ENCODE measurements at regions not wholly inside any gene's neighbourhood (a gene's known extent, or its start where the extent isn't known, plus 50 kb on each side); places are given as distances from the start of the nearest gene placed in this dataset.

- DNase-seq, result no peak
- H4K20me1 ChIP-seq (ENCODE audit: insufficient read depth, low read length), result no peaks in the 10 kb centered on the region
- H3K36me3 ChIP-seq (replicated peaks; ENCODE audit: insufficient read depth, low read length), result no peaks in the 10 kb centered on the region
- no peaks in the 10 kb centered on the region for H3K9me2 ChIP-seq (replicated peaks; ENCODE audit: insufficient read depth, low read length)
- no peaks in the 10 kb centered on the region for H3K27me3 ChIP-seq (replicated peaks; ENCODE audit: insufficient read depth, low read length)
- no peaks in the 10 kb centered on the region for H3K4me1 ChIP-seq (ENCODE audit: low read length)
- H3K9me3 ChIP-seq (replicated peaks; ENCODE audit: insufficient read depth, low read length), result no peaks in the 10 kb centered on the region
- TF ChIP-seq EZH2 (optimal IDR thresholded peaks at IDR 0.05; ENCODE audit: low read depth, low read length) (no peak), EZH2phosphoT487 (IDR thresholded peaks at IDR 0.05; ENCODE audit: low read length) (no peak), CTCF (IDR thresholded peaks at IDR 0.05; ENCODE audit: low read length) (no peak)
- H3K4me3 ChIP-seq (ENCODE audit: low read length), result no peak overlapping the region
- no peak overlapping the region for H3K27ac ChIP-seq (ENCODE audit: low read length)
- no peaks in the 10 kb centered on the region for H3K79me2 ChIP-seq (ENCODE audit: low read length)
- H3K9ac ChIP-seq (ENCODE audit: low read length), result no peak overlapping the region
- H2AFZ ChIP-seq (ENCODE audit: low read length), result no peak overlapping the region
- no peak overlapping the region for H3K4me2 ChIP-seq (ENCODE audit: low read depth, low read length)
- H3F3A ChIP-seq (ENCODE audit: insufficient read depth, low read length), result no peaks in the 10 kb centered on the region
These were observed 247.4 kb upstream of the CHAC2 start for GRCh38 chr2:53519918-53520841.

GRCh38 chr2:53517406-53517805 lies 250.2 kb upstream of the CHAC2 start:
- Histone ChIP-seq H3K27me3 (replicated peaks; ENCODE audit: insufficient read depth, low read length) (no peaks in the 10 kb centered on the region), H3K4me1 (ENCODE audit: low read length) (no peaks in the 10 kb centered on the region), H3K9me3 (replicated peaks; ENCODE audit: insufficient read depth, low read length) (no peaks in the 10 kb centered on the region), H4K20me1 (ENCODE audit: insufficient read depth, low read length) (no peaks in the 10 kb centered on the region), H3K9me2 (replicated peaks; ENCODE audit: insufficient read depth, low read length) (no peaks in the 10 kb centered on the region), H3K27ac (ENCODE audit: low read length) (no peak overlapping the region), H3K36me3 (replicated peaks; ENCODE audit: insufficient read depth, low read length) (no peaks in the 10 kb centered on the region), H3K9ac (ENCODE audit: low read length) (no peak overlapping the region), H3K4me2 (ENCODE audit: low read depth, low read length) (no peak overlapping the region), H2AFZ (ENCODE audit: low read length) (no peak overlapping the region), H3K79me2 (ENCODE audit: low read length) (no peaks in the 10 kb centered on the region), H3K4me3 (ENCODE audit: low read length) (no peak overlapping the region), H3F3A (ENCODE audit: insufficient read depth, low read length) (no peaks in the 10 kb centered on the region)
- DNase-seq, result no peak
- no peak for TF ChIP-seq EZH2phosphoT487 (IDR thresholded peaks at IDR 0.05; ENCODE audit: low read length)
- TF ChIP-seq EZH2 (optimal IDR thresholded peaks at IDR 0.05; ENCODE audit: low read depth, low read length), result no peak
- TF ChIP-seq CTCF (IDR thresholded peaks at IDR 0.05; ENCODE audit: low read length), result no peak

- DNase-seq, result no peak
- no peaks in the 10 kb centered on the region for H3K4me1 ChIP-seq (ENCODE audit: low read length)
- no peak overlapping the region for H2AFZ ChIP-seq (ENCODE audit: low read length)
- no peak overlapping the region for H3K27ac ChIP-seq (ENCODE audit: low read length)
- H3K9ac ChIP-seq (ENCODE audit: low read length), result no peak overlapping the region
- no peaks in the 10 kb centered on the region for H3K36me3 ChIP-seq (replicated peaks; ENCODE audit: insufficient read depth, low read length)
- H4K20me1 ChIP-seq (ENCODE audit: insufficient read depth, low read length), result no peaks in the 10 kb centered on the region
- no peaks in the 10 kb centered on the region for H3K9me3 ChIP-seq (replicated peaks; ENCODE audit: insufficient read depth, low read length)
- H3K27me3 ChIP-seq (replicated peaks; ENCODE audit: insufficient read depth, low read length), result no peaks in the 10 kb centered on the region
- no peaks in the 10 kb centered on the region for H3K79me2 ChIP-seq (ENCODE audit: low read length)
- no peak for TF ChIP-seq EZH2 (optimal IDR thresholded peaks at IDR 0.05; ENCODE audit: low read depth, low read length)
- no peak for TF ChIP-seq CTCF (IDR thresholded peaks at IDR 0.05; ENCODE audit: low read length)
- TF ChIP-seq EZH2phosphoT487 (IDR thresholded peaks at IDR 0.05; ENCODE audit: low read length), result no peak
- H3K9me2 ChIP-seq (replicated peaks; ENCODE audit: insufficient read depth, low read length), result no peaks in the 10 kb centered on the region
- H3K4me2 ChIP-seq (ENCODE audit: low read depth, low read length), result no peak overlapping the region
- H3K4me3 ChIP-seq (ENCODE audit: low read length), result no peak overlapping the region
- no peaks in the 10 kb centered on the region for H3F3A ChIP-seq (ENCODE audit: insufficient read depth, low read length)
These were observed 251.0 kb upstream of the CHAC2 start for GRCh38 chr2:53516650-53517049.
